PC-3 (cell line): ENCODE measurements at regions not wholly inside any gene's neighbourhood (a gene's known extent, or its start where the extent isn't known, plus 50 kb on each side); places are given as distances from the start of the nearest gene placed in this dataset.

ENCODE experiments used
- ATAC-seq: fragments of 200-7000 bp; cut with Tn5 transposase; 2 replicates; pipeline ENCODE4 v1.9.1; 2020; ENCODE audit warnings: mild to moderate bottlenecking, moderate library complexity
- BruUV-seq: library from RNA; stranded (reverse); fragments of 400-500 nt; replicated peaks from 2 replicates; lab custom pipeline; 2021; lab: Mats Ljungman, UMichigan
- CTCF ChIA-PET: fragments of 300-600 bp; sonication (Branson Sonifier 250); formaldehyde crosslinking; loops from one replicate; lab custom pipeline; 2022; ENCODE audit warnings: antibody characterized with exemption; lab: Charles Lee
- POLR2A ChIA-PET: fragments of 300-600 bp; sonication (Branson Sonifier 250); formaldehyde crosslinking; loops from one replicate; lab custom pipeline; 2022; ENCODE audit warnings: antibody characterized with exemption; ENCODE audit not compliant: unreplicated experiment; lab: Charles Lee
- DNase-seq: peaks from one replicate; pipeline ENCODE4 v3.0.0-alpha.2; 2015
- H2AFZ ChIP-seq: fragments of 300-600 bp; sonication (generic); 2 replicates; pipeline ENCODE4 v1.6.0; 2016; ENCODE audit warnings: antibody characterized with exemption, low read length
- H3F3A ChIP-seq: fragments of 300-600 bp; sonication (generic); one replicate; pipeline ENCODE4 v1.6.0; 2017; ENCODE audit warnings: antibody characterized with exemption, low read length, control low read depth, mild to moderate bottlenecking; ENCODE audit not compliant: unreplicated experiment
- H3K27ac ChIP-seq: fragments of 300-600 bp; sonication (generic); 2 replicates; pipeline ENCODE4 v1.5.1; 2016; ENCODE audit warnings: mild to moderate bottlenecking, low read length
- H3K27me3 ChIP-seq: fragments of 300-600 bp; sonication (generic); 2 replicates; pipeline ENCODE4 v1.6.1; 2016; ENCODE audit warnings: low read length, mixed read lengths
- H3K36me3 ChIP-seq: fragments of 300-600 bp; sonication (generic); 2 replicates; pipeline ENCODE4 v1.6.1; 2016; ENCODE audit warnings: low read depth, mixed run types, low read length, mixed read lengths
- H3K4me1 ChIP-seq: fragments of 300-600 bp; sonication (generic); 2 replicates; pipeline ENCODE4 v1.5.1; 2016; ENCODE audit warnings: low read length; ENCODE audit not compliant: insufficient read depth
- H3K4me2 ChIP-seq: fragments of 300-600 bp; sonication (generic); 2 replicates; pipeline ENCODE4 v1.6.0; 2016; ENCODE audit warnings: low read length
- H3K4me3 ChIP-seq: fragments of 300-600 bp; sonication (generic); 2 replicates; pipeline ENCODE4 v1.5.1; 2016; ENCODE audit warnings: mild to moderate bottlenecking, low read length, mixed read lengths
- H3K79me2 ChIP-seq: fragments of 300-600 bp; sonication (generic); 2 replicates; pipeline ENCODE4 v1.6.1; 2017; ENCODE audit warnings: low read length, mixed read lengths
- H3K9ac ChIP-seq: fragments of 300-600 bp; sonication (generic); 2 replicates; pipeline ENCODE4 v1.6.0; 2016; ENCODE audit warnings: mild to moderate bottlenecking, low read length
- H3K9me2 ChIP-seq: fragments of 300-600 bp; sonication (generic); replicated peaks from 2 replicates; pipeline ENCODE4 v1.6.1; 2016; ENCODE audit warnings: mixed run types, low read length, mixed read lengths
- H3K9me3 ChIP-seq: fragments of 300-600 bp; sonication (generic); 2 replicates; pipeline ENCODE4 v1.6.1; 2016; ENCODE audit warnings: low read length, mixed read lengths
- H4K20me1 ChIP-seq: fragments of 300-600 bp; sonication (generic); 2 replicates; pipeline ENCODE4 v1.6.1; 2016; ENCODE audit warnings: low read length, mixed read lengths
- CTCF ChIP-seq: fragments of 300-600 bp; sonication (generic); conservative IDR thresholded peaks from 2 replicates; pipeline ENCODE4 v1.5.1; 2017; ENCODE audit warnings: antibody characterized with exemption, low read depth, mild to moderate bottlenecking, low read length
- EZH2 ChIP-seq: fragments of 300-600 bp; sonication (generic); IDR thresholded peaks from one replicate; pipeline ENCODE4 v1.6.1; 2017; ENCODE audit warnings: antibody characterized with exemption, mild to moderate bottlenecking, low read length; ENCODE audit not compliant: unreplicated experiment
- EZH2phosphoT487 ChIP-seq: fragments of 300-600 bp; sonication (generic); IDR thresholded peaks from 2 replicates; pipeline ENCODE4 v1.6.1; 2018; ENCODE audit warnings: mild to moderate bottlenecking, antibody characterized with exemption, low read length, borderline replicate concordance
- intact Hi-C: fragments of 100-400 bp; cut with micrococcal nuclease; formaldehyde crosslinking; loops from 2 replicates; pipeline ENCODE4 v1.9.0; 2023

GRCh38 chr6:119436583-119436982 is 87.0 kb upstream of the MAN1A1 start:
- Histone ChIP-seq H3K27ac (no peak overlapping the region), H4K20me1 (no peaks in the 10 kb centered on the region), H2AFZ (no peak overlapping the region), H3K4me1 (no peaks in the 10 kb centered on the region), H3F3A (no peaks in the 10 kb centered on the region), H3K79me2 (no peaks in the 10 kb centered on the region), H3K4me2 (no peak overlapping the region), H3K36me3 (no peaks in the 10 kb centered on the region), H3K27me3 (no peaks in the 10 kb centered on the region), H3K4me3 (no peak overlapping the region), H3K9ac (no peak overlapping the region), H3K9me3 (no peaks in the 10 kb centered on the region), H3K9me2 (no peaks in the 10 kb centered on the region)
- TF ChIP-seq CTCF (no peak), EZH2 (no peak), EZH2phosphoT487 (no peak)
- no TSS peak for BruUV-seq
- DNase-seq (no peak), ATAC-seq (no peak)
- ChIA-PET CTCF (no interaction called here), POLR2A (no interaction called here)
- intact Hi-C loops = no loop called here

GRCh38 chr6:119431799-119432198 is 82.2 kb upstream of the MAN1A1 start:
- no TSS peak for BruUV-seq
- POLR2A ChIA-PET = no interaction called here

More at GRCh38 chr6:119431799-119432198, 82.2 kb upstream of the MAN1A1 start:
- Histone ChIP-seq H3K4me1 (no peaks in the 10 kb centered on the region), H3K4me3 (no peak overlapping the region), H4K20me1 (no peaks in the 10 kb centered on the region), H3K79me2 (no peaks in the 10 kb centered on the region), H3K4me2 (no peak overlapping the region), H3K27ac (no peak overlapping the region), H3F3A (no peaks in the 10 kb centered on the region), H3K36me3 (no peaks in the 10 kb centered on the region), H3K9me2 (no peaks in the 10 kb centered on the region), H2AFZ (no peak overlapping the region), H3K9me3 (no peaks in the 10 kb centered on the region), H3K9ac (no peak overlapping the region), H3K27me3 (no peaks in the 10 kb centered on the region)
- intact Hi-C loops = no loop called here
- DNase-seq (no peak), ATAC-seq (no peak)
- TF ChIP-seq EZH2phosphoT487 = no peak
- TF ChIP-seq CTCF = no peak
- no peak for TF ChIP-seq EZH2
- CTCF ChIA-PET = no interaction called here
